ENCODE measurements at regions not wholly inside any gene's neighbourhood (a gene's known extent, or its start where the extent isn't known, plus 50 kb on each side); places are given as distances from the start of the nearest gene placed in this dataset.
"Not testable (repeated sequence)": the region's sequence is repeated elsewhere in the genome, so short reads cannot be mapped to it uniquely, and the experiment has no call there.

GRCh38 chr6:137631323-137631722 lies 137.1 kb upstream of the OLIG3 start:
- TF ChIP-seq, protein P1, sequence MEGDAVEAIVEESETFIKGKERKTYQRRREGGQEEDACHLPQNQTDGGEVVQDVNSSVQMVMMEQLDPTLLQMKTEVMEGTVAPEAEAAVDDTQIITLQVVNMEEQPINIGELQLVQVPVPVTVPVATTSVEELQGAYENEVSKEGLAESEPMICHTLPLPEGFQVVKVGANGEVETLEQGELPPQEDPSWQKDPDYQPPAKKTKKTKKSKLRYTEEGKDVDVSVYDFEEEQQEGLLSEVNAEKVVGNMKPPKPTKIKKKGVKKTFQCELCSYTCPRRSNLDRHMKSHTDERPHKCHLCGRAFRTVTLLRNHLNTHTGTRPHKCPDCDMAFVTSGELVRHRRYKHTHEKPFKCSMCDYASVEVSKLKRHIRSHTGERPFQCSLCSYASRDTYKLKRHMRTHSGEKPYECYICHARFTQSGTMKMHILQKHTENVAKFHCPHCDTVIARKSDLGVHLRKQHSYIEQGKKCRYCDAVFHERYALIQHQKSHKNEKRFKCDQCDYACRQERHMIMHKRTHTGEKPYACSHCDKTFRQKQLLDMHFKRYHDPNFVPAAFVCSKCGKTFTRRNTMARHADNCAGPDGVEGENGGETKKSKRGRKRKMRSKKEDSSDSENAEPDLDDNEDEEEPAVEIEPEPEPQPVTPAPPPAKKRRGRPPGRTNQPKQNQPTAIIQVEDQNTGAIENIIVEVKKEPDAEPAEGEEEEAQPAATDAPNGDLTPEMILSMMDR (conservative IDR thresholded peaks at IDR 0.05; ENCODE audit: low read depth) = no peak
- H3K27ac ChIP-seq = no peak overlapping the region
- DNase-seq (ENCODE audit: low spot score) = no peak
- CTCF ChIA-PET = no interaction called here
- POLR2A ChIA-PET (ENCODE audit: low non-redundant PET) = no interaction called here

- CTCF ChIA-PET; DNase-seq (ENCODE audit: low spot score); POLR2A ChIA-PET (ENCODE audit: low non-redundant PET); H3K27ac ChIP-seq: not testable (repeated sequence)
These were observed 140.0 kb upstream of the OLIG3 start for GRCh38 chr6:137634177-137634576.

- peak; percentile 32 for DNase-seq (ENCODE audit: low spot score)
These were observed 142.9 kb upstream of the OLIG3 start for GRCh38 chr6:137637121-137637520.

DNA sequence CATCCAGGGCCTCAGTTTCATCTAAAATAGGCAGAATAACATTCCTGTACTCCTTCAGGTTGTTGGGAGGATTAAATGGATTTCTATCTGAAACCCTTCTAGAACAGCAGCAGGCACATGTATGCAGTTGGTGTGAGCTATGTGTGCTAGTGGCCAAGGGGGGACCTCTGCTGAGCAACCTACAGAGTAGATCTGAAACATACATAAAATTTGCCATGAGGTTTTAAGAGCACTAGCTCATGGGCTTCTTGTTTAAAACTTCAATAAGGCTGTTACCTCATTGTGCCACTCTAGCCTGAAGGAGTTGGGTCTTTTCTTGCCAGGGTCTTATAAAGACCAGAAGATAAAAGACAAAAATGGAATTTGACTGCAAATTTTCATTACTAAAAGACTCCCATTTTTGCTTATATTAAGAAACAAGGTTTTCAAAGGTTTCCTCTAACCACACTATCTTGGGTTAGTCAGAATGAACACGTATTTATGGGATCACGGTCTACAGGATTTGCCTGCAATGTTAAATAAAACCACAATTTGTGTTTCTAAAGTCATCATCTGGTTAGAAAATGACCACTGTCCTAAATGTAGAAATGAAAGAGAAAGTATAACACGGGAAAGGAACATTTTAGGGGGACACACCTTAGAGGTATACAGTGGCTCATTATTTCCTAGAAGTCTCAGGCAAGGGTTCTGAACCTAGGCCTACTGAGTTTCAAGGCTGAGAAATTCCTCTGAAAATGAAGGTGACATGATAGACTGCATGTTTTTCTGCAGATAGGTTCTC lies 144.9 kb upstream of the OLIG3 start:
- ChIA-PET CTCF (interaction anchor here (0.7 kb wide), 1 partner anchor 43 kb away, joined by 3 read pairs; no protein-coding TSS in a partner anchor), POLR2A (ENCODE audit: low non-redundant PET) (no interaction called here)
- TF ChIP-seq, protein P1 (conservative IDR thresholded peaks at IDR 0.05; ENCODE audit: low read depth) = no peak
- no peak overlapping the region for H3K27ac ChIP-seq
- no peak for DNase-seq (ENCODE audit: low spot score)

More at GRCh38 chr6:137637121-137637520, 142.9 kb upstream of the OLIG3 start:
- ChIA-PET CTCF (no interaction called here), POLR2A (ENCODE audit: low non-redundant PET) (no interaction called here)
- no peak overlapping the region for H3K27ac ChIP-seq
- TF ChIP-seq, protein P1 (conservative IDR thresholded peaks at IDR 0.05; ENCODE audit: low read depth) = no peak

DNA sequence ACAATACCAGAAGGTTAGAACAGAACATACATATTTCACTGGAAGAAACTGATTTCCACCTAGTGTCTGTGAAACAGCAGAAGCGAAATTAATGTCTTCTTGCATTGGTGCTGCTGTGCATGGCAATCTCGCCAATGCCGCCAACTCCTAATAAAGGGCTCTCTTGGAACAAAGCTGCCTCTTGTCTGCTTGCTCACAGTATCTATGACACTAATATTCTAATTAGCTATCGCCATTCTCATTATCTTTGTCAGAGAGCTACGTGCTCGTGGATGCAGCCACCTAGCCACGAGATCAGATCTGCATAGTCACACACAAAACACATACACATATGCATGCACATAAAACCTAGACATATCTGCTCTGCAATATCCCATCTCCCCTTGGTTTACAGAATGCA lies 145.9 kb upstream of the OLIG3 start:
- DNase-seq (ENCODE audit: low spot score) = no peak
- H3K27ac ChIP-seq = no peak overlapping the region
- CTCF ChIA-PET = interaction anchor here (0.7 kb wide), 1 partner anchor 541 kb away, joined by 3 read pairs; no protein-coding TSS in a partner anchor
- TF ChIP-seq, protein P1 (conservative IDR thresholded peaks at IDR 0.05; ENCODE audit: low read depth) = no peak
- POLR2A ChIA-PET (ENCODE audit: low non-redundant PET) = no interaction called here

GRCh38 chr6:137641474-137642077 lies 147.4 kb upstream of the OLIG3 start:
- POLR2A ChIA-PET (ENCODE audit: low non-redundant PET) = no interaction called here
- CTCF ChIA-PET = interaction anchor here (0.6 to 1.0 kb wide), 9 partner anchors 32 to 1006 kb away, joined by 3 to 4 read pairs (median 3); no protein-coding TSS in a partner anchor
- no peak overlapping the region for H3K27ac ChIP-seq
- DNase-seq (ENCODE audit: low spot score) = peak; percentile 74
- TF ChIP-seq, protein P1 (conservative IDR thresholded peaks at IDR 0.05; ENCODE audit: low read depth) = peak; percentile 67

DNA sequence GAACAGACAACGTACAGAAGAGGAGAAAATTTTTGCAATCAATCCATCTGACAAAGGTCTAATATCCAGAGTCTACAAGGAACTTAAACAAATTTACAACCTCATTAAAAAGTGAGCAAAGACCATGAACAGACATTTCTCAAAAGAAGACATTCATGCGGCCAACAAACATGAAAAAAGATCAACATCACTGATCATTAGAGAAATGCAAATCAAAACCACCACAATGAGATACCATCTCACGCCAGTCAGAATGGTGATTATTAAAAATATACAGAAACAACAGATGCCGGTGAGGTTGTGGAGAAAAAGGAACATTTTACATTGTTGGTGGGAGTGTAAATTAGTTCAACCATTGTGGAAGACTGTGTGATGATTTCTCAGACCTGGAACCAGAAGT lies 149.0 kb upstream of the OLIG3 start:
- CTCF ChIA-PET; H3K27ac ChIP-seq; DNase-seq (ENCODE audit: low spot score); POLR2A ChIA-PET (ENCODE audit: low non-redundant PET): not testable (repeated sequence)

- POLR2A ChIA-PET (ENCODE audit: low non-redundant PET); H3K27ac ChIP-seq; CTCF ChIA-PET: not testable (repeated sequence)
These were observed 149.4 kb upstream of the OLIG3 start for GRCh38 chr6:137643644-137644043.

More at GRCh38 chr6:137643644-137644043, 149.4 kb upstream of the OLIG3 start:
- not testable (repeated sequence) for DNase-seq (ENCODE audit: low spot score)

All from RWPE1 (cell line).